Heart left ventricle (tissue), 13 donors: ENCODE measurements at regions not wholly inside any gene's neighbourhood (a gene's known extent, or its start where the extent isn't known, plus 50 kb on each side); places are given as distances from the start of the nearest gene placed in this dataset.

Experiments
- POLR2A ChIP-seq, 2 donors: fragments of 450-650 bp; IDR thresholded peaks; one replicate each; pipeline ENCODE4 v1.6.1; 2017; ENCODE audit warnings: antibody characterized with exemption in 2 of 2, mild to moderate bottlenecking in 2 of 2, moderate library complexity in 2 of 2
- TF ChIP-seq, protein P1 (sequence below), 12 donors: fragments of 200-600 bp; sonication (generic) in 4 of 12; IDR thresholded peaks; one replicate each; pipeline versions ENCODE4 v1.5.0 to v1.8.0; 2018 to 2022; ENCODE audit warnings: antibody characterized with exemption in 12 of 12, mild to moderate bottlenecking in 5 of 12
- donor health status: ischemic (EF 13 %, LVEDD 7.1; RV severe dilation, severe dysfunction).
- donor health status: DM: no; HTN: yes; CAD: no.
- donor health status: DM: no; HTN: no; CAD: no.
- donor health status: ischemic (EF 25% LVEDD 6.9; RV normal size, moderate dysfunction).
- donor health status: ischemic (EF 25% LVEDD 5.7; RV mildly dilated, moderate dysfunction).
- donor health status: ischemic (EF 35%, LVEDD 5.7; RV mildly dilated, moderate dysfunction).
- donor health status: nonischemic (EF 11% LVEDD 7.7; RV severe dilation, severe dysfunction).
- donor health status: DM: yes; HTN: yes; CAD: no.
- donor health status: PGD.
- donor health status: ischemic (EF 29% LVEDD 5.4; RV normal size, mild dysfunction).
- donor health status: nonischemic (EF 23%, LVEDD 6.1; RV moderate dilation, normal function).

GRCh38 chr6:11337306-11337705 lies 104.8 kb upstream of the NEDD9 start:
- TF ChIP-seq POLR2A (IDR thresholded peaks at IDR 0.05): no peak
- TF ChIP-seq, protein P1, sequence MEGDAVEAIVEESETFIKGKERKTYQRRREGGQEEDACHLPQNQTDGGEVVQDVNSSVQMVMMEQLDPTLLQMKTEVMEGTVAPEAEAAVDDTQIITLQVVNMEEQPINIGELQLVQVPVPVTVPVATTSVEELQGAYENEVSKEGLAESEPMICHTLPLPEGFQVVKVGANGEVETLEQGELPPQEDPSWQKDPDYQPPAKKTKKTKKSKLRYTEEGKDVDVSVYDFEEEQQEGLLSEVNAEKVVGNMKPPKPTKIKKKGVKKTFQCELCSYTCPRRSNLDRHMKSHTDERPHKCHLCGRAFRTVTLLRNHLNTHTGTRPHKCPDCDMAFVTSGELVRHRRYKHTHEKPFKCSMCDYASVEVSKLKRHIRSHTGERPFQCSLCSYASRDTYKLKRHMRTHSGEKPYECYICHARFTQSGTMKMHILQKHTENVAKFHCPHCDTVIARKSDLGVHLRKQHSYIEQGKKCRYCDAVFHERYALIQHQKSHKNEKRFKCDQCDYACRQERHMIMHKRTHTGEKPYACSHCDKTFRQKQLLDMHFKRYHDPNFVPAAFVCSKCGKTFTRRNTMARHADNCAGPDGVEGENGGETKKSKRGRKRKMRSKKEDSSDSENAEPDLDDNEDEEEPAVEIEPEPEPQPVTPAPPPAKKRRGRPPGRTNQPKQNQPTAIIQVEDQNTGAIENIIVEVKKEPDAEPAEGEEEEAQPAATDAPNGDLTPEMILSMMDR (IDR thresholded peaks at IDR 0.05): no peak
